Fibroblast of skin of scalp (primary cell): ENCODE measurements at regions not wholly inside any gene's neighbourhood (a gene's known extent, or its start where the extent isn't known, plus 50 kb on each side); places are given as distances from the start of the nearest gene placed in this dataset.
"Not testable (repeated sequence)": the region's sequence is repeated elsewhere in the genome, so short reads cannot be mapped to it uniquely, and the experiment has no call there.

Experiments used
- DNase-seq: peaks from one replicate; pipeline ENCODE4 v3.0.0-alpha.2; 2013

DNA sequence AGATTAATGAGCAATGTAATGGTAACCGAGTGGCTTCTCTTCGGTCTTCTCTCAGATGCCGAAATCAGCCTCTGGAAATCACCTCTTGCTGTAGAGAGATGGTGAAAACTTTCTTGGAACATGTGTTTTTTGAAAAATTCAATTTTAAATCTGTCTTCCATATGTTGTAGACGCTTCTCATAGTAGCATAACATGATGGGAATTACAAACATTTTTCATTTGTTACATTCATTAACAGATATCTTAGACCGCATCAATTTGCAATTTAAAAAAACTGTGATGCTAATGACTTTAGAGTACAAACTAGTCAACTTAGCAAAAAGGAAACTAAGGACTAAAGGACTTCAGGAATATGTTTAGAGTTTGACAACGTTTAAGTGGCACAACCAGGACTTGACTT is 275.2 kb downstream of the ASXL3 start:
- DNase-seq = no peak

DNA sequence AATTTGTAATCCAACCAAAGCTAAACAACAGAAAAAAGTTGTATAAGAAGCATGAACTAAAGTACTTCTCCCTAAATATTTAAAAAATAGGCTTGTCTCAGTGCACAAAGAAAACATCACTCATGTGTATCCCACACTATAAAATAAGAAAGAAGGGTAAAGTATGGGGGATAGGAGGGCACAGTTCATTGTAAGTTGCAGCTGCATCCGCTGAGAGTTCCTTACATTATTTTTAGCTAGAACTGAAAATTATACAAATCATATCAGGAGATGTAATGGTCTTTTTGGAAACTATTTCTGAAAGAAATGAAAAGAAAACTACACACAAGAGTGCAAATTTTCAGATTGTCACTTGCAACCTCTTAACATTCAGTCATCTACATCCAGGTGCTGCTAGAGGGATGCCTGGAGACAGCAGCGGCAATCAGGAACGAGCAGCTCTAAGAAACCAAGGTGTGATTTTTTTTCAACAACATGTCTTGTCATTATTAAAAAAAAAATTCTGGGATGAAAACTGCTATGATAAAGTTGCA is 273.6 kb downstream of the ASXL3 start:
- no peak for DNase-seq

DNA sequence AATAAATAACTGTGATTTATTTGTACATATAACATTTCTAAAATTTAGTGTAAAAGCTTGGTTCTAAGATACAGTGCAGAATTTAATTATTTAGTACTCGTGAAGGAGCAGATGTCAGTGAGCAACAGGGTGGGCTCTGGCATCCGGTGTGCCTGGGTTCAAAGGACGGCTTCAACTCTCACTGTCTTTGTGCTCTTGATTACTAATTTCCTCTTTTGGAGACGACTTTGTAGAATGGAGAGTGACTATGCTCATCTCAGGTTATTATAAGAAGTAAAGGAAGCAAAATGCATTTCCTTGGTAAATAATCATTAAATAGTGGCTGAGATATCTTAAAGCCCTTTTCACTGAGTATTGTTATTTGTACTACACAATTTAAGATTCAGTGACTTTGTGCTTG is 271.7 kb downstream of the ASXL3 start:
- no peak for DNase-seq

DNA sequence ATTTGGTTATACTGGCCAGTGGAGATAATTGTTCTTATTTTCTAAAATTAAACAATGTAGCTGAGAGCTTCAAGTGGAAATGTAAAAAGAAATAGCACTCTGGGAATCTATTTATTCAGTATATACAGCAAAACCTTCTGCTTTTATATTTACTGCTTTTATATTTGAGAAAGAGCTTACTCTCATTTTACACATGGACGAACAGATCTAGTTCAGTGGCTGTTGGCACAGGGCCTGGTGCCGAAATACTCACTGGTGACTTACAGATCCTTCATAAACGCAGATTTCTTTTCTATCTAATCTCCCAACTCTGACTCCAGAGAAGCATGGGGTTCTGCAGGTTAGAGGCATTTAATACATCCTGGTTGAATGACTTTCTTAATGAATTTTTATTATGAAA is 266.2 kb downstream of the ASXL3 start:
- no peak for DNase-seq

DNA sequence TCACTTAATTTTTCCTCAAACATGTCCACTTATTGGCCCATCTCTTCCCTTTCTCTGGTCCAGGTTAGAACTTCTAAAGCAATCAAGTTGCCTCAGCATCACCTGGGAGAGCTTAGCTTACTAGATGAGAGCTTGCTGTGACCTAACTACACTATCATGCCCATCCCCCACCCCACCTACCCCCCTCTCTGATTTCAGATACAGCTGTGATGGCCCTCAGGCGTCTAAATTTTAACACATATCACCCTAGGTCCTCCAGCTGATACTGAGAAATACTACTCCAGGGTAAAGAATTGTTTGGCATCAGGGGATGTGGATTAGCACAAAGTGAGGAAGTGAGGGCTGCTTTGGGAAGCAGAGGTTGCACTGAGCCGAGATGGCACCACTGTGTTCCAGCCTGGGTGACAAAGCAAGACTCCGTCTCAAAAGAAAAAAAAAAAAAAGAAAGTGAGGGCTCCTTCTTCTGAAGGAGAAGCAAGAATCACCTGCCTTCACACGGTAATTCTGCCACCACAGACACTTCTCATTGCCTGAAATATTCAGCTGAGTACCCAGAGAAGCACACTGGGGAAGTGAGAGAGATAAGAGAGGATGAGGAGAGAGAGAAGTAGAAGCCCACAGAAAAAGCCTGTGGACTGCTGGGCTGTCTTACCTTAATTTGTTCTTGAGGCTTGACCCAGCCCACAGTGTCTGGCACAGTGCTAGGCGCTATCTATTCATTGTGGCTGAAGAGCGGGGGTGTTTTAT is 263.4 kb downstream of the ASXL3 start:
- no peak for DNase-seq

DNA sequence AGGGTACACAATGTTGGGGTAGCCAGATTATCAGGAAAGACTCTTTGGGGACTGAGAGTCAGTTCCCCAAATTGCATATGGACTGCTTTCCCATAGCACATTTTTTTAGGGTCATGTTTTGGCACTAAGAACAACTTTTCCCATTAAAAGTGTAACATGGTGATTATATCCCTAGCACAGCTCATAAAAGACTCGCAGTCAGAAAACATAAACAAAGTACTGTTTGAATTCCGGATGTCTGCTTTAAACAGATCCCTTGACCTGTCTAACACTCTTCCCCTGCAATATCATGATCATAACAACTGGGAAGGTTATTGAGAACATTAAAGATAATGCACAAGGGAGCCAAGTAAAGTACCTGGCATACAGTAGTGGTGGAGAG is 262.2 kb downstream of the ASXL3 start:
- no peak for DNase-seq

DNA sequence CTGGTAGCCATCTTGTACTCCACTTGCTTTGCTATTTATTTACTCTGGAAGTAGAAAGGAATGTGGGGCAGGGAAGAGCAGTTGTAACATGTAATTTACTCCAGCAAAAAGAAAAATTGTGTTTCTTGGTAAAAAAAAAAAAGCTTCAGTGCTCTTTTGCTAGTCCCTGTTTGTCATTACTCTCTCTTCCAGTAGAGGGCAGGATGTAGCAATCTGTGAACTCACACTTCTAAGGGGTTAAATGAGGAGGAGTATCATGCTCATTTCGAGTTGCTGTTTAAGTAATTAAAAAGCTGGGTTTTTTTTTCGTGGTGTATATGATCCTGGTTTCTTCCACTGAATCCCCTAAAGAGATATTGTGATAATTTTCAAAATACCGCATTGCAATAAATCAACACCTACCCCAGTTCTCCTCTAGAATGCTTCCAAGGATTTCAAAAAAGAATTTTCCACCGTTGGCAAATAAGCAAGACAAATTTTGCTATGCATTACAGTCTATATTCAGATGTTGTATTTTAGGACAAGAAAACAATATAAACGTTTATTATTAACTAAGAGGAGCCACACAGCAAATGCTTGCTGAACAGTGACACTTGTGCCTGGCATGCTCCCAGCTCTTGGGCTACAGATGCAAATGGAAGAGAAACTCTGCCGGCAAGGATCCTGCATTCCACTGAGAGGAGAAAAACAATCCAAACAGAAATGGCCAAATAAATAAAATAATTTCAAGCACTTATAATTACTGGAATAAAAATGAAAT is 261.6 kb downstream of the ASXL3 start:
- peak; percentile 74 for DNase-seq

DNA sequence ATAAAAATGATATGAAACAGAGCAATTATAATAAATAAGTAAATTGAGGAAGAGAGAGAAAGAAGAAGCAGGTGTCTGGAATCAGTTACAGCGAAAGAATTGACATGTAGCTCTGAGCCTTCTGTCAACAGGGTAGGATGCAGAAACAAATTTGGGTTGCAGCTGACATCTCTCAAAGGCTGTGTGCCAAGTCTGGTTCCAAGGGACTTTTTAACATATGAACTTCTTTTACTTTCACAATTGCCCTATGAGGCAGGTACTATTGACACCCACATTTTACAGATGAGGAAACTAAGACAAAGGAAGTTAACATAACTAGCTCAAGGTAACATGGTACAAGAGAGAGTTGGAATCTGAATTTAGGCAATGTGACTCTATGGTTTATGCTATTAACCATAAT is 260.0 kb downstream of the ASXL3 start:
- DNase-seq = no peak

DNA sequence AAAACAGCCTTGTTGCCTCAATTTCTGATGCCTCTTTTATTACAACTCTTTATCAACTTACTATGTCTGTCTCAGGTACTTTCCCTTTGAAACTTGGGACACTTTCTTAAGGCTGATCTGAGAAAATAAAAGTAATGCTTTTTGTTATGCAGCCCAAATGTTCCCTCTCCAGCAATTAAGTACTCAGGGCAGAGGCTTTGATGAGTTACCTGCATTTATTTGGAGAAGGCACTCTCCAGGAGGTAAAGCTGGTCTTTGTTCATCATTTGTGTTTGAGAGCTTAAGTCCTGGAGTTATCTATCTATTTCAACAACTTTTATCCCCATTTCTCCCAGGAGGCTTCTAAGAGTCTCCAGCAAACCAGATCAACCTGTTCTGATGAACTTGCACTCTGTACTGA is 259.2 kb downstream of the ASXL3 start:
- no peak for DNase-seq

DNA sequence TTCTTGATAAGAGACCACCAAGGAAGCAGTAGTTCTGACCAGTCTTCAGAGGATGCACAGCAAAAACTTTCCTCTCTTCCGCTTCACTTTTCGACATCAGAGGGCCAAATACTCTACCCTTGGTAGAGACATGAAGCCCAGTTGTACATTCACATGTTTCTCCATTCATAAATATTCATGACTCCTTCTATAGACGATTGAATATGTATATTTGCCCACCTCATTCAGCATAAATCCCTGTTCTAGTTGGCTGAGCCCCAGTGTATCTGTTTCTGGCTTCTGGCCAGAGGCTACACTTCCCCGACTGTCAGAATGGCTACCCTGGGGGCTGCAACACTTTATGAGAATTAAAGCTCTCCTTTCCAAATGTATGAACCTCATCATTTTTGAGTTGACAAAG is 258.5 kb downstream of the ASXL3 start:
- no peak for DNase-seq

DNA sequence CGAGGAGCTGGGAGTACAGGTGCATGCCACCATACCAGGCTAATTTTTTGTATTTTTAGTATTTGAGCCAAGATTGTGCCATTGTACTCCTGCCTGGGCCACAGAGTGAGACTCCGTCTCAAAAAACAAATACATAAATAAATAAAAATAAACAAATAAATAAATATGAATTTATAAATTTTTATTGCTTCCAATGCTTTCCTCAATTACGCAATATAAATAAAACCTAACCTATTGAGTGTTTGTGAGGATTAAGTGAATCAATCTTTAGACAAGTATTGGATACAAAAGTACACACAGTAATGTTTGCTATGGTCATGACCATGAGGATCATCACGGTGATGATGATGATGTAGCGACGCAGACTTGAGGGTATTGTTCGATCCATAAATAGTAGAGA is 257.4 kb downstream of the ASXL3 start:
- no peak for DNase-seq

DNA sequence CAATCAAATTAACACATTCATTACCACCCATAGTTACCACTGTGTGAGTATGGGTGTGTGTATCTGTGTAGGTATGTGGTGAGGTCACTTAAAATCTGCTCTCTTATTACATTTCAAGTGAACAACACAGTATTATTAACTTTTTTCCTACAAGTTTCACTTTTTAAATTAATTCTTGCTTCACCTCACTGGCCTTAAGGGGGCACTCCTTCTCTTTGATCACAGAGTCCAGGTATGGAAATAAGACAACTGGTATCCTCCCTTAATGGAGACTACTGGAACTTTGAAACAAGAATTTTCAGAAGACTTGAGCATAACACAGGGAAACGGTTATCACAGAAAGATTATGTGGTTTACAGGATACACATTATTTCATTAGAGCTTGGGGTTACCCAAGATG is 255.8 kb downstream of the ASXL3 start:
- DNase-seq = no peak

DNA sequence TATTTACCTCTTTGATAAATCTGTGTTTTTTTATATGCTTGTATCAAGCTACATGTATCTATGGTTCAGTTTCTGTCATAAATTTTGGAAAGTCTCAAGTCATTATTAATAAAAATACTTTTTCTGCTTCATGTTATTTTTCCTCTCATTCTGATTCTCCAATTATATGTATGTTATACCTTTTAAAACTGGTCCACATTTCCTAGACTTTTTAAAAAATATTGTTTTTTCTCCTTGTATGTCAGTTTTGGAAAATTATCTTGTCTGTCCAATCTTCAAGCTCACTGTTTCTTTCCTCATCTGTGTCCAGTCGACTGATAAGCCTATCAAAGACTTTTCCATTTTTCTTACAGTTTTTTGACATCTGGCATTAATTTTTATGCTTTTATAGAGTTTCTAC is 253.4 kb downstream of the ASXL3 start:
- no peak for DNase-seq

DNA sequence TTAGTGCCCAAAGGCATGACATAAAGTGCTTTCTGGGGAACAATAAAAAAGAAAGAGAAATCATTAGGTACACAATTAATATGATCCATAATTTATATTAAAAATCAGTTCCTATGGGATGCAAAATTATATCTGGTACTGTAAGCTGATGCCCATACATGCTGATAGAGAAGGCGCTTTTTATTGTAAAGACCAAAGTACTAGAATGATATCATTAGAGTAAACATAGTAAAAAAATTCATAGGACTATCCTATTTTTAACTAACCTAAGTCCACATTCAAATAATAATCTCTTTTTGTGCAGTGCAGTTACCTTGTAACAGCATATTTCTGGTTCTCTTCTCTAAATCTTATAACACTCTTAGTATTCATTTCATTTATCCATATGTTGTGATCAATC is 252.2 kb downstream of the ASXL3 start:
- DNase-seq = no peak

DNA sequence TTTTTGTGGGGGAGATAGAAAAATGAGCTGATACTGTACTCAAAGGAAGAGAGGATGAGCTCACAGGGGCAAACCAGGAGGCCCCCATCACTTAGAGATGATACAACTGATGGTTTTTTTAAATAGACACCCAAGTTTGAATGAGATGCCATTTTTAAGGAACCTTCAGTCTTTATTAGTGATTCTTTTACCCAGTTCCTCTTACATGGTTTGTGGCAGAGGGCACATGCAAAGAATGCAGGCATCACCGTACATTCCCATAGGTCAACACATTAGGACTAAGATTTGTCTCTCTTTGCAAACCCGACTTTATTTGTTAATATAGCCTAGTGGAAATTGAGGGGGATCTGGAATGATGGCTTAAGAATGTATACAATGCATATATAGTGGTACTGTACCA is 250.9 kb downstream of the ASXL3 start:
- no peak for DNase-seq

DNA sequence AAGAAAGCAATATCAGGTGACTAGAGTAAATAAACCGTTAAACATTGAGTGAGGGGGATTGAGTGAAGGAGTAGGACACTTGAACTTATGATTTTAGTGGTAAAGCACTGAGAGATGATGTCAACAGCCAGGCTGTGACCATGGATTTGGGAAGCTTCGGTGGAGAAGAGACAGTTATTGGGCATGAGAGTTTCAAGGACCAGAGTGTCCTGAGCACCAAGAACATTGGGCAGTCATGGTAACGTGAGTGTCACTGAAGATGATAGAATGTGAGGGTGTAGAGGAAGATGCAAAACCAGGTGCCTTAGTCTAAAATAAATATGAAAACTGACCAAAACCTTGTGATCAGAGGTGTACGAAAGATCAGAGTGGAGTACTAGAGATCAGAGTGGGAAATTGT is 248.1 kb downstream of the ASXL3 start:
- DNase-seq = no peak

DNA sequence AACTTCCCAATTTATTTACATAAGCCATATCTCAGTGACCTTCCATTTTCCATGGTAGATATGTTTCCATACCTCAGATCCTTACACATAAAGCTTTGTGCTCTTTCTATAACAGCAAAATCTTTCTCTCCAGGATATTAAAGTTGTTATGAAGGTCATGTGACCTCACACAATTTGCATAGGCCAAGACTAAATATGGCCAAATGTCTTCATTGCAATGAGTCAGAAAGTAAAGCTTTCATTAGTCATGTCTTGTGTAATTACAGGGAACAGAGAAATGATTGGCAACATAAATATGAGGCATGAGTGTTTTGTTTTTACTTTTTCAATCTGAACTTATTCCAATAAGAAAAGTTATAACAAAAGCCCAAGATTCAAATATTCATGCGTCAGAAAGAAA is 243.5 kb downstream of the ASXL3 start:
- peak; percentile 79 for DNase-seq

DNA sequence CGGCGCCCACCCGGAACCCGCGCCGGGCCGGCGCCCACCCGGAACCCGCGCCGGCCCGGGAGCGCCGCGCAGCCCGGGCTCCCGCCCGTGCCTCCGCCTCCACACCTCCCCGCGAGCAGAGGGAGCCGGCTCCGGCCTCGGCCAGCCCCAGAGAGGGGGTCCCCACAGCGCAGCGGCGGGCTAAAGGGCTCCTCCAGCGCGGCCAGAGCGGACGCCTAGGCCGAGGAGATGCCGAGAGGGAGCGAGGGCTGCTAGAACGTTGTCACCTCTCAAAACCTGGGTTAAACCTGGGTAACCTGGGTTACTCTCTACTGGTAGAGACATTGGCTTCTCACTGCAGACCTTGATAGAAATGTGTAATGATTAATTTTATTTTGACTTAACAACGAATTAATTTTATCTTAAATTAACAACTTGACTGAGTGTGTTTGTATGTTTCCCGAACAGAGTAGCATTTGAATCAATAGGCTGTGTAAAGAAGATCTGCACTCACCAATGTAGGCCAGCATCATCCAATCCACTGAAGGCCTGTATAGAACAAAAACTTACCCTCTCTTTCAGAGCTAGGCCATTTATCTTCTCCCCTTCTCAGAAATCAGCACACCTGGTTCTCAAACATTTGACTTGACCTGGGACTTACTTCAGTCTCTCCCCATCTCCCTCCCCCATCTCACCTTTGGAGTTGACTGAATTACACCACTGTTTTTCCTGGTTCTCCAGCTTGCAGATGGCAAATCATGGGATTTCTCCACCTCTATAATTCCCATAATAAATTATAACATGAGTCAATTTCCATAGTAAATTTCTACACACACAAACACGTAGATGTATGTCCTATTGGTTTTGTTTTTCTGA is 242.7 kb downstream of the ASXL3 start:
- DNase-seq = no peak

DNA sequence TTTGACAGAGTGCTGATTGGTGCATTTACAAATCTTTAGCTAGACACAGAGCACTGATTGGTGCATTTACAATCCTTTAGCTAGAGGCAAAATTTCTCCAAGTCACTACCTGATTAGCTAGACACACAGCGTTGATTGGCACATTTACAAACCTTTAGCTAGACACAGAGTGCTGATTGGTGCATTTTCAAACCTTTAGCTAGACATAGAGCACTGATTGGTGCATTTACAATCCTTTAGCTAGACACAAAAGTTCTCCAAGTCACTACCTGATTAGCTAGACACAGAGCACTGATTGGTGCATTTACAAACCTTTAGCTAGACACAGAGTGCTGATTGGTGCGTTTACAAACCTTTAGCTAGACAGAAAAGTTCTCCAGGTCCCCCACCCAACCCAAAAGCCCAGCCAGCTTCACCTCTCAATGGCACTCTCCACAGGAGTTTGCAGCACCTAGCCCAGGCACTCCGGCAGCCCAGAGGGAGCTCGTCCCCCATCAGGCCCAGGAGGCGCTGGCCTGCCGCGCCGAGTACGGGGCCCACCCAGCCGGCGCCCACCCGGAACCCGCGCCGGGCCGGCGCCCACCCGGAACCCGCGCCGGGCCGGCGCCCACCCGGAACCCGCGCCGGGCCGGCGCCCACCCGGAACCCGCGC is 241.8 kb downstream of the ASXL3 start:
- not testable (repeated sequence) for DNase-seq

DNA sequence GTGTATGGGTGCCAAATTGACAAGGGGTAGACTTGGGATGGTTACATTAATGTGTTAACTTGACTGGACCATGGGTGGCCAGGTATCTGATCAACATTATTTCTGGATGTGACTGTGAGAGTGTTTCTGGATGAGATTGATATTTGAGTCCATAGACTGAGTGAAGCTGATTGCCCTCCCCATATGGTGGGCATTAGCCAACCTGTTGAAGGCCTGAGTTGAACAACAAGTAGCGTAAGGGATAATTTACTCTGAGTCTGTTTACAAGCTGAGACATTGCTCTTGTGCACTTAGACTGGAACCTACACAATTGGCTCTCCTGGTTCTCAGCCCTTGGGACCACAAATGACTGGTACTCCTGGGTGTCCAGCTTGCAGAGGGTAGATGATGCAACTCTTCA is 240.1 kb downstream of the ASXL3 start:
- DNase-seq = peak; percentile 21

DNA sequence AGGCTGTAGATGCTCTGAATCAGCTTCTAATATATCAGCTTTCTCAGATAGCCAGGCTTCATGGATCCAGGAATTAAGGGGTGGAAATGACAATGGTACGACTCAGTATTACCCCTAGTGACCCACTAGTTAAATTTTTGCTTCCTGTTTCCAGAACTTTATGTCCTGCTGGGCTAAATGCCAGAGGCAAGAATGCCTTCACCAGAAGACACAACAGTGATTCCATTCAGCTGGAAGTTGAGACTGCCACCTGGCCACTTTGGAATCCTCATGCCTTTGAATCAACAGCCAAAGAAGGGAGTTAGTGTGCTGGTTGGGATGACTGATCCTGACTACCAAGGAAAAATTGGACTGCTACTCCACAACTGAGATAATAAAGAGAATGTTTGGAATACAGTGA is 239.1 kb downstream of the ASXL3 start:
- DNase-seq = peak; percentile 85

DNA sequence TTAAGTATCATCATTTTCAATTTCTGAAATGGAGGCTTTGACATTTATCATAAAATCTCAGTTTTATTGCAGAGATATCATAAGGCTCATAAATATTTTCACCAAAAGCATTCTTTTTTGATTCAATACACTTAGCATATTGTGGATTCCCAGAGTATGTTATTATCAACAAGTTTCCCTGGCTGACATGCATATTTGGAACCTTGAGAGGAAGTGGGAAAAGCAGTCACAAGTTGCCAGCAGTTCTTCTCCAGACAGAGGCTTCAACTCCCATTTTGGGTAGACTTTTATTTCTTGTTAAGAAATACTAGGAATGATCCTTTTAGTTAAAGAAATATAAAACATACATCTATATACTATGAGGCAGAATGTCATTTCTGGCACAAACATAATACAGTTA is 236.5 kb downstream of the ASXL3 start:
- no peak for DNase-seq

DNA sequence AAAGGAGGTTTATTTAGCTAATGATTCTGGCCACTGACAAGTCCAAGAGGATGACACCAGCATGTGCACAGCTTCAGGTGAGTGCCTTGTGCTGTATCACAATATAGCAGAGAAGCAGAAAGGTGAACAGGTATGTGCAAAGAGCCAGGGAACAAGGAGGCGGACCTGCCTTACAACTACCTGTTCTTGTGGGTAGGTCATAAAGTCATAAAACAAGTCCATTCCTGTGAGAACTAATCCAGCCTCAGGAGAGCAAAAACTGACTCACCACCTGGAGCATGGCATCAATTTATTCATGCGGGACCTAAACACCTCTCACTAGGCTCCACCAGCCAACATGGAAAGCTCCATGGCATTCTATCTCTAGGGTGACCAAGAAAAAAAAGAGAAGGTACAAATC is 234.2 kb downstream of the ASXL3 start:
- DNase-seq = no peak
